H9 (cell line): ENCODE measurements at regions not wholly inside any gene's neighbourhood (a gene's known extent, or its start where the extent isn't known, plus 50 kb on each side); places are given as distances from the start of the nearest gene placed in this dataset.

Experiments used
- DNase-seq: peaks from one replicate; pipeline ENCODE4 v3.0.0-alpha.2; 2017
- H2AFZ ChIP-seq: one replicate; pipeline ENCODE4 v1.6.1; 2013; ENCODE audit warnings: mild to moderate bottlenecking, low read length, control low read depth, moderate library complexity
- H2AK5ac ChIP-seq: 2 replicates; pipeline ENCODE4 v1.6.1; 2013; ENCODE audit warnings: low read length, control low read depth, mixed read lengths; ENCODE audit not compliant: insufficient read length
- H2BK120ac ChIP-seq: one replicate; pipeline ENCODE4 v1.6.1; 2013; ENCODE audit warnings: low read depth, mild to moderate bottlenecking, low read length, control low read depth, inconsistent platforms; ENCODE audit not compliant: poor library complexity, severe bottlenecking
- H2BK12ac ChIP-seq: 2 replicates; pipeline ENCODE4 v1.6.1; 2013; ENCODE audit warnings: low read length, control low read depth, mixed read lengths, low read depth; ENCODE audit not compliant: insufficient read length
- H2BK15ac ChIP-seq: 2 replicates; pipeline ENCODE4 v1.6.1; 2013; ENCODE audit warnings: low read depth, low read length, control low read depth
- H2BK20ac ChIP-seq: one replicate; pipeline ENCODE4 v1.6.1; 2013; ENCODE audit warnings: low read depth, mild to moderate bottlenecking, low read length, control low read depth, inconsistent platforms; ENCODE audit not compliant: poor library complexity, severe bottlenecking
- H2BK5ac ChIP-seq: 2 replicates; pipeline ENCODE4 v1.6.1; 2013; ENCODE audit warnings: low read length, control low read depth, mixed read lengths; ENCODE audit not compliant: insufficient read length
- H3K14ac ChIP-seq: 2 replicates; pipeline ENCODE4 v1.6.1; 2013; ENCODE audit warnings: low read length, control low read depth; ENCODE audit not compliant: insufficient read depth
- H3K18ac ChIP-seq: 2 replicates; pipeline ENCODE4 v1.6.1; 2013; ENCODE audit warnings: low read depth, mild to moderate bottlenecking, mixed read lengths, low read length, control low read depth; ENCODE audit not compliant: insufficient read length
- H3K23ac ChIP-seq: 2 replicates; pipeline ENCODE4 v1.6.1; 2013; ENCODE audit warnings: low read length, control low read depth, mixed read lengths, low read depth; ENCODE audit not compliant: insufficient read length
- H3K23me2 ChIP-seq: 2 replicates; pipeline ENCODE4 v1.6.1; 2013; ENCODE audit warnings: low read depth, mild to moderate bottlenecking, mixed read lengths, low read length, control low read depth; ENCODE audit not compliant: insufficient read length, poor library complexity, severe bottlenecking
- H3K27ac ChIP-seq: 2 replicates; pipeline ENCODE4 v1.5.1; 2013; ENCODE audit warnings: low read length, control low read depth, mixed read lengths, low read depth; ENCODE audit not compliant: insufficient read length
- H3K27me3 ChIP-seq: 2 replicates; pipeline ENCODE4 v1.6.1; 2013; ENCODE audit warnings: low read length, control low read depth, inconsistent platforms; ENCODE audit not compliant: insufficient read depth
- H3K4ac ChIP-seq: 2 replicates; pipeline ENCODE4 v1.6.1; 2013; ENCODE audit warnings: low read depth, mild to moderate bottlenecking, control low read depth, inconsistent platforms, low read length, moderate library complexity
- H3K4me1 ChIP-seq: 2 replicates; pipeline ENCODE4 v1.6.1; 2013; ENCODE audit warnings: low read length, control low read depth, inconsistent platforms; ENCODE audit not compliant: insufficient read depth
- H3K4me2 ChIP-seq: 2 replicates; pipeline ENCODE4 v1.6.1; 2013; ENCODE audit warnings: low read length, control low read depth, mixed read lengths; ENCODE audit not compliant: insufficient read length, insufficient read depth
- H3K56ac ChIP-seq: 2 replicates; pipeline ENCODE4 v1.6.1; 2013; ENCODE audit warnings: low read depth, mild to moderate bottlenecking, mixed read lengths, low read length, control low read depth; ENCODE audit not compliant: insufficient read length
- H3K79me1 ChIP-seq: 2 replicates; pipeline ENCODE4 v1.6.1; 2013; ENCODE audit warnings: low read depth, mild to moderate bottlenecking, moderate library complexity, low read length, control low read depth, inconsistent platforms; ENCODE audit not compliant: insufficient read depth, poor library complexity, severe bottlenecking
- H3K79me2 ChIP-seq: 2 replicates; pipeline ENCODE4 v1.6.1; 2013; ENCODE audit warnings: low read length, control low read depth, inconsistent platforms; ENCODE audit not compliant: insufficient read depth
- H3K9ac ChIP-seq: 2 replicates; pipeline ENCODE4 v1.6.1; 2013; ENCODE audit warnings: low read length, control low read depth, mixed read lengths; ENCODE audit not compliant: insufficient read length; ENCODE audit errors: extremely low read depth
- H3K9me3 ChIP-seq: one replicate; pipeline ENCODE4 v1.6.1; 2013; ENCODE audit warnings: low read depth, low read length, inconsistent platforms; ENCODE audit not compliant: control insufficient read depth
- H3T11ph ChIP-seq: one replicate; pipeline ENCODE4 v1.6.1; 2013; ENCODE audit warnings: mild to moderate bottlenecking, low read length, control low read depth, inconsistent platforms
- H4K20me1 ChIP-seq: one replicate; pipeline ENCODE4 v1.6.1; 2013; ENCODE audit not compliant: control insufficient read depth, insufficient read length, insufficient read depth
- H4K5ac ChIP-seq: 2 replicates; pipeline ENCODE4 v1.6.1; 2013; ENCODE audit warnings: low read depth, mild to moderate bottlenecking, mixed read lengths, low read length, control low read depth; ENCODE audit not compliant: insufficient read length
- H4K8ac ChIP-seq: replicated peaks from 2 replicates; pipeline ENCODE4 v1.6.1; 2013; ENCODE audit warnings: low read length, control low read depth, mixed read lengths, low read depth; ENCODE audit not compliant: insufficient read length
- H4K91ac ChIP-seq: 2 replicates; pipeline ENCODE4 v1.6.1; 2013; ENCODE audit warnings: low read depth, mild to moderate bottlenecking, moderate library complexity, mixed read lengths, low read length, control low read depth; ENCODE audit not compliant: insufficient read length
- H3K27ac Mint-ChIP-seq, 3 experiments: 2 replicates in 2 of 3; 3 replicates in 1 of 3; pipeline ENCODE4 v1.8.0; 2020 to 2021; ENCODE audit warnings: mixed read lengths in 3 of 3, mild to moderate bottlenecking in 1 of 3, moderate library complexity in 1 of 3
- H3K27me3 Mint-ChIP-seq: 2 replicates; pipeline ENCODE4 v1.8.0; 2021; ENCODE audit warnings: low read depth, mild to moderate bottlenecking, moderate library complexity, mixed read lengths
- H3K36me3 Mint-ChIP-seq, 3 experiments: 2 replicates in 2 of 3; 3 replicates in 1 of 3; pipeline ENCODE4 v1.8.0; 2020 to 2021; ENCODE audit warnings: low read depth in 3 of 3, mixed read lengths in 3 of 3; ENCODE audit not compliant: insufficient read depth in 1 of 3
- H3K4me1 Mint-ChIP-seq, 2 experiments: 2 replicates each; pipeline ENCODE4 v1.8.0; 2020; ENCODE audit warnings: mixed read lengths in 2 of 2
- H3K4me3 Mint-ChIP-seq, 2 experiments: 2 replicates in 1 of 2; 3 replicates in 1 of 2; pipeline ENCODE4 v1.8.0; 2020 to 2021; ENCODE audit warnings: mild to moderate bottlenecking in 2 of 2, mixed read lengths in 2 of 2, moderate library complexity in 1 of 2
- H3K9me3 Mint-ChIP-seq, 2 experiments: 2 replicates in 1 of 2; 3 replicates in 1 of 2; pipeline ENCODE4 v1.8.0; 2020; ENCODE audit warnings: mild to moderate bottlenecking in 2 of 2, mixed read lengths in 2 of 2, moderate library complexity in 1 of 2
- WGBS: extraction: QIAGEN DNeasy Blood & Tissue Kit; methylation state at CpG from one replicate; pipeline ENCODE4 v1.1.7; 2013; ENCODE audit warnings: missing lambda C conversion rate, low lambda C conversion rate, mixed read lengths; ENCODE audit not compliant: insufficient read length; ENCODE audit errors: extremely low coverage; 5-methylcytosine and 5-hydroxymethylcytosine counted together
- TF ChIP-seq, protein P1 (sequence below): fragments of 200-600 bp; sonication (generic); conservative IDR thresholded peaks from 3 replicates; pipeline ENCODE4 v1.8.0; 2021; ENCODE audit warnings: antibody characterized with exemption, mild to moderate bottlenecking

DNA sequence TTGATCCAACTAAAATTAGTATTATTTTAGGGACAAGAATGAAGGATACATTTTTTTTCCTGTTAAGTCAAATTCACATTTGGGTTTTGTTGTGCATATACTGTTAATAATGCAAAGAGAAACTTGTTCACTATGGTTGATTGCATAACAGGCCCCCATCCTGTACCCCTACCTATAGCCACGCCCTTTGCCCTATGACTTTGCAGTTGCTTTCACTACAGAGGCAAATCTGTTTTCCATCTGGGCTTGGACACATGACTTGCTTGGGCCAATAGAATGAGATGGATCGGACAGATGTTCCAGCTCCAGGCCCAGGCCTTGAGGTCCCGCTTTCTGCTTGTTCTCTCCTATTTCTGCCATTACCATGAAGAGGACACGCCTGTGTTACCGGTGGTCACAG, 278.5 kb upstream of the HNRNPA3 start:
- no peak overlapping the region for H2AK5ac ChIP-seq

More for the DNA sequence above, 278.5 kb upstream of the HNRNPA3 start:
- Histone ChIP-seq H3K4ac (no peak overlapping the region), H4K91ac (no peak overlapping the region), H2BK20ac (no peak overlapping the region), H2BK15ac (no peak overlapping the region), H2BK120ac (no peak overlapping the region), H3K4me2 (no peak overlapping the region), H2BK12ac (no peak overlapping the region), H3K23me2 (no peaks in the 10 kb centered on the region), H3K79me2 (no peaks in the 10 kb centered on the region), H3K56ac (no peak overlapping the region), H2BK5ac (no peak overlapping the region), H4K5ac (no peak overlapping the region), H4K8ac (no peak overlapping the region), H3K9me3 (no peaks in the 10 kb centered on the region), H3T11ph (no peak overlapping the region), H3K23ac (no peak overlapping the region), H3K4me1 (no peaks in the 10 kb centered on the region; the same call in 1 of the 2 replicates), H3K27me3 (no peaks in the 10 kb centered on the region), H4K20me1 (no peaks in the 10 kb centered on the region), H3K9ac (no peak overlapping the region), H3K14ac (no peak overlapping the region), H3K79me1 (no peaks in the 10 kb centered on the region), H3K18ac (no peak overlapping the region), H3K27ac (no peak overlapping the region), H2AFZ (no peak overlapping the region)
- Mint-ChIP-seq H3K9me3 (no peaks in the 10 kb centered on the region; a peak in 1 of 5 replicates), H3K27me3 (no peaks in the 10 kb centered on the region), H3K27ac (no peak overlapping the region; a peak in 1 of 7 replicates), H3K4me1 (peaks cover 0 to 3% of the 10 kb centered on the region in 2 experiments; a peak in 1 of 4 replicates), H3K4me3 (no peak overlapping the region), H3K36me3 (no peaks in the 10 kb centered on the region)
- TF ChIP-seq, protein P1, sequence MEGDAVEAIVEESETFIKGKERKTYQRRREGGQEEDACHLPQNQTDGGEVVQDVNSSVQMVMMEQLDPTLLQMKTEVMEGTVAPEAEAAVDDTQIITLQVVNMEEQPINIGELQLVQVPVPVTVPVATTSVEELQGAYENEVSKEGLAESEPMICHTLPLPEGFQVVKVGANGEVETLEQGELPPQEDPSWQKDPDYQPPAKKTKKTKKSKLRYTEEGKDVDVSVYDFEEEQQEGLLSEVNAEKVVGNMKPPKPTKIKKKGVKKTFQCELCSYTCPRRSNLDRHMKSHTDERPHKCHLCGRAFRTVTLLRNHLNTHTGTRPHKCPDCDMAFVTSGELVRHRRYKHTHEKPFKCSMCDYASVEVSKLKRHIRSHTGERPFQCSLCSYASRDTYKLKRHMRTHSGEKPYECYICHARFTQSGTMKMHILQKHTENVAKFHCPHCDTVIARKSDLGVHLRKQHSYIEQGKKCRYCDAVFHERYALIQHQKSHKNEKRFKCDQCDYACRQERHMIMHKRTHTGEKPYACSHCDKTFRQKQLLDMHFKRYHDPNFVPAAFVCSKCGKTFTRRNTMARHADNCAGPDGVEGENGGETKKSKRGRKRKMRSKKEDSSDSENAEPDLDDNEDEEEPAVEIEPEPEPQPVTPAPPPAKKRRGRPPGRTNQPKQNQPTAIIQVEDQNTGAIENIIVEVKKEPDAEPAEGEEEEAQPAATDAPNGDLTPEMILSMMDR, result no peak
- no peak for DNase-seq
- WGBS, result no CpG with 5 or more reads among the region's 5 CpGs
